GM23248 (cell line): ENCODE measurements at regions not wholly inside any gene's neighbourhood (a gene's known extent, or its start where the extent isn't known, plus 50 kb on each side); places are given as distances from the start of the nearest gene placed in this dataset.

Experiments
- DNase-seq: peaks from one replicate; pipeline ENCODE4 v3.0.0-alpha.2; 2015
- H2AFZ ChIP-seq: fragments of 200-600 bp; sonication (generic); 2 replicates; pipeline ENCODE4 v1.6.1; 2016; ENCODE audit warnings: antibody characterized with exemption
- H3F3A ChIP-seq: fragments of 200-600 bp; sonication (generic); 2 replicates; pipeline ENCODE4 v1.6.1; 2016; ENCODE audit warnings: mild to moderate bottlenecking, antibody characterized with exemption, mixed run types; ENCODE audit not compliant: insufficient read depth
- H3K27ac ChIP-seq: fragments of 200-600 bp; sonication (generic); 2 replicates; pipeline ENCODE4 v1.5.1; 2016; ENCODE audit warnings: mild to moderate bottlenecking
- H3K27me3 ChIP-seq: fragments of 200-600 bp; sonication (generic); replicated peaks from 2 replicates; pipeline ENCODE4 v1.6.1; 2016; ENCODE audit warnings: mild to moderate bottlenecking; ENCODE audit not compliant: insufficient read depth
- H3K36me3 ChIP-seq: fragments of 200-600 bp; sonication (generic); 2 replicates; pipeline ENCODE4 v1.6.1; 2016; ENCODE audit warnings: low read depth, mild to moderate bottlenecking
- H3K4me1 ChIP-seq: fragments of 200-600 bp; sonication (generic); 2 replicates; pipeline ENCODE4 v1.6.1; 2016; ENCODE audit warnings: mild to moderate bottlenecking; ENCODE audit not compliant: insufficient read depth
- H3K4me2 ChIP-seq: fragments of 200-600 bp; sonication (generic); one replicate; pipeline ENCODE4 v1.6.1; 2016; ENCODE audit warnings: mild to moderate bottlenecking; ENCODE audit not compliant: unreplicated experiment
- H3K4me3 ChIP-seq: fragments of 200-600 bp; sonication (generic); 2 replicates; pipeline ENCODE4 v1.5.1; 2016; ENCODE audit warnings: mild to moderate bottlenecking
- H3K79me2 ChIP-seq: fragments of 200-600 bp; sonication (generic); 2 replicates; pipeline ENCODE4 v1.6.1; 2016; ENCODE audit warnings: mild to moderate bottlenecking; ENCODE audit not compliant: insufficient read depth
- H3K9ac ChIP-seq: fragments of 200-600 bp; sonication (generic); 2 replicates; pipeline ENCODE4 v1.6.1; 2016; ENCODE audit warnings: mild to moderate bottlenecking
- H3K9me2 ChIP-seq: fragments of 200-600 bp; sonication (generic); 2 replicates; pipeline ENCODE4 v1.6.1; 2016; ENCODE audit warnings: mixed run types, mild to moderate bottlenecking, moderate library complexity; ENCODE audit not compliant: insufficient read depth
- H3K9me3 ChIP-seq: fragments of 200-600 bp; sonication (generic); one replicate; pipeline ENCODE4 v1.6.1; 2017; ENCODE audit warnings: low read depth
- H4K20me1 ChIP-seq: fragments of 200-600 bp; sonication (generic); 2 replicates; pipeline ENCODE4 v1.6.0; 2016; ENCODE audit not compliant: insufficient read depth
- EZH2 ChIP-seq: fragments of 200-600 bp; sonication (generic); IDR thresholded peaks from 2 replicates; pipeline ENCODE4 v1.6.1; 2018; ENCODE audit warnings: antibody characterized with exemption, mild to moderate bottlenecking; ENCODE audit not compliant: insufficient read depth, poor library complexity, severe bottlenecking
- EZH2phosphoT487 ChIP-seq: fragments of 200-600 bp; sonication (generic); IDR thresholded peaks from 2 replicates; pipeline ENCODE4 v1.6.1; 2018; ENCODE audit warnings: antibody characterized with exemption, moderate library complexity, mild to moderate bottlenecking, low read depth; ENCODE audit not compliant: insufficient read depth
- WGBS, 2 experiments: methylation state at CpG; one replicate each; pipeline ENCODE4 v1.1.6; 2015 to 2017; ENCODE audit warnings: low lambda C conversion rate in 2 of 2, low coverage in 1 of 2; ENCODE audit errors: missing lambda C conversion rate in 2 of 2; 5-methylcytosine and 5-hydroxymethylcytosine counted together
- in situ Hi-C: fragments of 300-500 bp; cut with MboI; formaldehyde crosslinking; loops from 2 replicates; pipeline ENCODE4 v1.15.0; 2020

GRCh38 chr16:48877946-48878345 is 268.0 kb upstream of the N4BP1 start:
- Histone ChIP-seq H3K79me2 (no peaks in the 10 kb centered on the region), H3K4me2 (no peak overlapping the region), H3K9me2 (no peaks in the 10 kb centered on the region), H3K9me3 (no peaks in the 10 kb centered on the region), H2AFZ (no peak overlapping the region), H3K36me3 (no peaks in the 10 kb centered on the region), H3F3A (no peaks in the 10 kb centered on the region), H3K4me3 (no peak overlapping the region), H3K27me3 (no peaks in the 10 kb centered on the region), H3K4me1 (no peaks in the 10 kb centered on the region), H4K20me1 (no peaks in the 10 kb centered on the region), H3K9ac (no peak overlapping the region), H3K27ac (no peak overlapping the region)
- no peak for DNase-seq
- in situ Hi-C loops: no loop called here
- TF ChIP-seq EZH2 (no peak), EZH2phosphoT487 (no peak)
- 9 to 19% methylated on average over 3 of the region's 3 CpGs for WGBS, 2 experiments

- Histone ChIP-seq H4K20me1 (no peaks in the 10 kb centered on the region), H3K4me3 (no peak overlapping the region), H3K9me2 (no peaks in the 10 kb centered on the region), H3K27ac (no peak overlapping the region), H3K9me3 (no peaks in the 10 kb centered on the region), H3K4me1 (no peaks in the 10 kb centered on the region), H3K79me2 (no peaks in the 10 kb centered on the region), H2AFZ (no peak overlapping the region), H3K36me3 (no peaks in the 10 kb centered on the region), H3K4me2 (no peak overlapping the region), H3F3A (no peaks in the 10 kb centered on the region), H3K9ac (no peak overlapping the region), H3K27me3 (no peaks in the 10 kb centered on the region)
- WGBS, 2 experiments: 2 to 5% methylated on average over 2 of the region's 2 CpGs
- no peak for TF ChIP-seq EZH2
- no peak for TF ChIP-seq EZH2phosphoT487
- DNase-seq: no peak
- in situ Hi-C loops: no loop called here
Measured at GRCh38 chr16:48870141-48870540, 260.2 kb upstream of the N4BP1 start.

- WGBS, 2 experiments: 0 to 2% methylated on average over 3 of the region's 3 CpGs
- in situ Hi-C loops: no loop called here
- TF ChIP-seq EZH2phosphoT487: no peak
- TF ChIP-seq EZH2: no peak
Measured at GRCh38 chr16:48865520-48865919, 255.5 kb upstream of the N4BP1 start.

GRCh38 chr16:48864055-48864454 is 254.1 kb upstream of the N4BP1 start:
- TF ChIP-seq EZH2phosphoT487 (no peak), EZH2 (no peak)
- Histone ChIP-seq H3F3A (no peaks in the 10 kb centered on the region), H4K20me1 (no peaks in the 10 kb centered on the region), H3K4me1 (no peaks in the 10 kb centered on the region), H3K79me2 (no peaks in the 10 kb centered on the region), H3K36me3 (no peaks in the 10 kb centered on the region), H3K9me2 (no peaks in the 10 kb centered on the region), H3K4me2 (no peak overlapping the region), H3K9ac (no peak overlapping the region), H3K4me3 (no peak overlapping the region), H3K9me3 (no peaks in the 10 kb centered on the region), H2AFZ (no peak overlapping the region), H3K27ac (no peak overlapping the region), H3K27me3 (no peaks in the 10 kb centered on the region)
- in situ Hi-C loops: no loop called here
- DNase-seq: no peak
- WGBS, 2 experiments: 58 to 69% methylated on average over 1 of the region's 1 CpG

More at GRCh38 chr16:48865520-48865919, 255.5 kb upstream of the N4BP1 start:
- no peaks in the 10 kb centered on the region for H3F3A ChIP-seq
- no peaks in the 10 kb centered on the region for H3K9me3 ChIP-seq
- DNase-seq: no peak
- H3K9me2 ChIP-seq: no peaks in the 10 kb centered on the region
- H3K4me3 ChIP-seq: no peak overlapping the region
- H2AFZ ChIP-seq: no peak overlapping the region
- H3K79me2 ChIP-seq: no peaks in the 10 kb centered on the region
- H3K9ac ChIP-seq: no peak overlapping the region
- H3K27me3 ChIP-seq: no peaks in the 10 kb centered on the region
- H3K4me1 ChIP-seq: no peaks in the 10 kb centered on the region
- H4K20me1 ChIP-seq: no peaks in the 10 kb centered on the region
- no peaks in the 10 kb centered on the region for H3K36me3 ChIP-seq
- H3K4me2 ChIP-seq: no peak overlapping the region
- no peak overlapping the region for H3K27ac ChIP-seq

- TF ChIP-seq EZH2: no peak
- no peak for TF ChIP-seq EZH2phosphoT487
- Histone ChIP-seq H3K27me3 (no peaks in the 10 kb centered on the region), H3K27ac (no peak overlapping the region), H2AFZ (no peak overlapping the region), H3K4me3 (no peak overlapping the region), H3K9ac (no peak overlapping the region), H3F3A (no peaks in the 10 kb centered on the region), H3K9me2 (no peaks in the 10 kb centered on the region), H3K4me1 (no peaks in the 10 kb centered on the region), H4K20me1 (no peaks in the 10 kb centered on the region), H3K9me3 (no peaks in the 10 kb centered on the region), H3K36me3 (no peaks in the 10 kb centered on the region), H3K79me2 (no peaks in the 10 kb centered on the region), H3K4me2 (no peak overlapping the region)
- DNase-seq: peak; percentile 53
- in situ Hi-C loops: no loop called here
- 8 to 13% methylated on average over 9 of the region's 9 CpGs for WGBS, 2 experiments
Measured at GRCh38 chr16:48862087-48862532, 252.1 kb upstream of the N4BP1 start.
